Liver (tissue), 8 donors: ENCODE measurements at regions not wholly inside any gene's neighbourhood (a gene's known extent, or its start where the extent isn't known, plus 50 kb on each side); places are given as distances from the start of the nearest gene placed in this dataset.

Experiments used
- DNase-seq: peaks from one replicate; pipeline ENCODE4 v3.0.0-alpha.2; 2017; ENCODE audit warnings: low spot score
- H3K27ac ChIP-seq, 2 donors: one replicate each; pipeline ENCODE4 v1.7.0; 2013; ENCODE audit warnings: inconsistent platforms in 2 of 2, low read length in 2 of 2, control low read depth in 1 of 2, low read depth in 1 of 2, mild to moderate bottlenecking in 1 of 2
- H3K27me3 ChIP-seq, 4 donors: one replicate each; pipeline versions ENCODE4 v1.6.1 to v1.7.0; 2013; ENCODE audit warnings: low read length in 3 of 4, inconsistent platforms in 1 of 4, mild to moderate bottlenecking in 1 of 4, moderate library complexity in 1 of 4; ENCODE audit not compliant: control insufficient read depth in 4 of 4, insufficient read depth in 4 of 4
- H3K36me3 ChIP-seq, 4 donors: one replicate each; pipeline versions ENCODE4 v1.6.1 to v1.7.0; 2013; ENCODE audit warnings: low read length in 3 of 4, mild to moderate bottlenecking in 3 of 4, low read depth in 1 of 4, moderate library complexity in 1 of 4; ENCODE audit not compliant: control insufficient read depth in 4 of 4, insufficient read depth in 3 of 4
- H3K4me1 ChIP-seq, 4 donors: one replicate each; pipeline versions ENCODE4 v1.6.1 to v1.7.0; 2013; ENCODE audit warnings: low read length in 3 of 4, mild to moderate bottlenecking in 3 of 4, moderate library complexity in 1 of 4; ENCODE audit not compliant: control insufficient read depth in 4 of 4, insufficient read depth in 4 of 4
- H3K4me3 ChIP-seq, 3 donors: one replicate each; pipeline versions ENCODE4 v1.6.1 to v1.7.0; 2013; ENCODE audit warnings: low read length in 3 of 3, control low read depth in 1 of 3, low read depth in 1 of 3, mild to moderate bottlenecking in 1 of 3
- H3K9ac ChIP-seq, 2 donors: one replicate each; pipeline ENCODE4 v1.7.0; 2013; ENCODE audit warnings: low read length in 2 of 2, mild to moderate bottlenecking in 2 of 2, moderate library complexity in 2 of 2, control low read depth in 1 of 2, low read depth in 1 of 2
- H3K9me3 ChIP-seq, 4 donors: one replicate each; pipeline versions ENCODE4 v1.6.1 to v1.7.0; 2013; ENCODE audit warnings: low read length in 3 of 4; ENCODE audit not compliant: control insufficient read depth in 4 of 4
- CTCF ChIP-seq: fragments of 150-350 bp; IDR thresholded peaks from 2 replicates; pipeline ENCODE4 v1.5.1; 2017; ENCODE audit warnings: improper control_type of control experiment, low read depth, low read length; ENCODE audit not compliant: missing input control
- EGR1 ChIP-seq, 2 donors: IDR thresholded peaks; 2 replicates each; pipeline ENCODE4 v1.6.1; 2016 to 2018; ENCODE audit warnings: antibody characterized with exemption in 2 of 2, low read depth in 2 of 2
- FOXA1 ChIP-seq: IDR thresholded peaks from 2 replicates; pipeline ENCODE4 v1.6.1; 2016; ENCODE audit warnings: antibody characterized with exemption
- GABPA ChIP-seq, 2 donors: IDR thresholded peaks in 1 of 2; conservative IDR thresholded peaks in 1 of 2; 2 replicates each; pipeline ENCODE4 v1.6.1; 2016; ENCODE audit warnings: antibody characterized with exemption in 2 of 2, mild to moderate bottlenecking in 1 of 2, moderate library complexity in 1 of 2
- HNF4A ChIP-seq, 2 donors: conservative IDR thresholded peaks; 2 replicates each; pipeline ENCODE4 v1.6.1; 2016; ENCODE audit warnings: antibody characterized with exemption in 2 of 2, mild to moderate bottlenecking in 2 of 2
- HNF4G ChIP-seq: IDR thresholded peaks from 2 replicates; pipeline ENCODE4 v1.6.1; 2016; ENCODE audit warnings: antibody characterized with exemption
- JUND ChIP-seq, 2 donors: IDR thresholded peaks; 2 replicates each; pipeline ENCODE4 v1.6.1; 2016; ENCODE audit warnings: antibody characterized with exemption in 2 of 2
- MAX ChIP-seq: IDR thresholded peaks from 2 replicates; pipeline ENCODE4 v1.6.1; 2016; ENCODE audit warnings: antibody characterized with exemption
- NR2F2 ChIP-seq: IDR thresholded peaks from 2 replicates; pipeline ENCODE4 v1.6.1; 2016; ENCODE audit warnings: antibody characterized with exemption
- RAD21 ChIP-seq, 2 donors: IDR thresholded peaks; 2 replicates each; pipeline ENCODE4 v1.6.1; 2016; ENCODE audit warnings: antibody characterized with exemption in 2 of 2, mild to moderate bottlenecking in 2 of 2
- REST ChIP-seq: IDR thresholded peaks from 2 replicates; pipeline ENCODE4 v1.6.1; 2016; ENCODE audit warnings: antibody characterized with exemption, mild to moderate bottlenecking
- RXRA ChIP-seq, 2 donors: IDR thresholded peaks; 2 replicates each; pipeline ENCODE4 v1.6.1; 2017 to 2018; ENCODE audit warnings: antibody characterized with exemption in 2 of 2, mild to moderate bottlenecking in 1 of 2
- SP1 ChIP-seq: IDR thresholded peaks from 2 replicates; pipeline ENCODE4 v1.6.1; 2018; ENCODE audit warnings: antibody characterized with exemption, mild to moderate bottlenecking
- TAF1 ChIP-seq: conservative IDR thresholded peaks from 2 replicates; pipeline ENCODE4 v1.6.1; 2016; ENCODE audit warnings: antibody characterized with exemption, mild to moderate bottlenecking
- YY1 ChIP-seq: IDR thresholded peaks from 2 replicates; pipeline ENCODE4 v1.6.1; 2016; ENCODE audit warnings: antibody characterized with exemption, mild to moderate bottlenecking
- ZBTB33 ChIP-seq: IDR thresholded peaks from 2 replicates; pipeline ENCODE4 v1.6.1; 2016; ENCODE audit warnings: antibody characterized with exemption
- WGBS: extraction: QIAGEN DNeasy Blood & Tissue Kit; methylation state at CpG from one replicate; pipeline ENCODE4 v1.1.7; 2013; 5-methylcytosine and 5-hydroxymethylcytosine counted together
- TF ChIP-seq, protein P1 (sequence below): IDR thresholded peaks from 2 replicates; pipeline ENCODE4 v1.6.1; 2016; ENCODE audit warnings: antibody characterized with exemption
- donor health status: healthy.
- donor health status: healthy.
- donor health status: healthy.
- donor health status: healthy.
- donor health status: healthy.

- no peak overlapping the region for H3K4me3 ChIP-seq
- 89% methylated on average over 3 of the region's 3 CpGs for WGBS
- no peak for DNase-seq
- TF ChIP-seq JUND (IDR thresholded peaks at IDR 0.05) (no peak), HNF4G (no peak), MAX (no peak), HNF4A (conservative IDR thresholded peaks at IDR 0.05) (no peak), REST (no peak), EGR1 (IDR thresholded peaks at IDR 0.05; ENCODE audit: low read depth in 2 of 2) (no peak), SP1 (no peak), FOXA1 (no peak), GABPA (IDR thresholded peaks at IDR 0.05 in 1 of 2, conservative IDR thresholded peaks at IDR 0.05 in 1 of 2) (no peak), RAD21 (IDR thresholded peaks at IDR 0.05) (no peak), YY1 (no peak), TAF1 (no peak)
- TF ChIP-seq, protein P1, sequence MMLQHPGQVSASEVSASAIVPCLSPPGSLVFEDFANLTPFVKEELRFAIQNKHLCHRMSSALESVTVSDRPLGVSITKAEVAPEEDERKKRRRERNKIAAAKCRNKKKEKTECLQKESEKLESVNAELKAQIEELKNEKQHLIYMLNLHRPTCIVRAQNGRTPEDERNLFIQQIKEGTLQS: no peak
- H3K36me3 ChIP-seq: no peaks in the 10 kb centered on the region
- no peaks in the 10 kb centered on the region for H3K4me1 ChIP-seq
- H3K9ac ChIP-seq: no peak overlapping the region
- no peak overlapping the region for H3K27ac ChIP-seq
- no peaks in the 10 kb centered on the region for H3K27me3 ChIP-seq
- H3K9me3 ChIP-seq: no peaks in the 10 kb centered on the region
Measured at GRCh38 chr9:71306134-71306533, 184.7 kb upstream of the TRPM3 start.

- no peaks in the 10 kb centered on the region for H3K36me3 ChIP-seq
- H3K9ac ChIP-seq: no peak overlapping the region
- H3K9me3 ChIP-seq: no peaks in the 10 kb centered on the region
- no peaks in the 10 kb centered on the region for H3K4me1 ChIP-seq
- no peaks in the 10 kb centered on the region for H3K27me3 ChIP-seq
- 99% methylated on average over 1 of the region's 1 CpG for WGBS
- DNase-seq: no peak
- no peak overlapping the region for H3K4me3 ChIP-seq
- no peak overlapping the region for H3K27ac ChIP-seq
- TF ChIP-seq JUND (IDR thresholded peaks at IDR 0.05) (no peak), MAX (no peak), RXRA (IDR thresholded peaks at IDR 0.05) (no peak), REST (no peak), HNF4G (no peak), ZBTB33 (no peak), NR2F2 (no peak), YY1 (no peak), HNF4A (conservative IDR thresholded peaks at IDR 0.05) (no peak), RAD21 (IDR thresholded peaks at IDR 0.05) (no peak), EGR1 (IDR thresholded peaks at IDR 0.05; ENCODE audit: low read depth in 2 of 2) (no peak), FOXA1 (no peak), CTCF (no peak)
Measured at GRCh38 chr9:71303351-71303750, 181.9 kb upstream of the TRPM3 start.
